GM12878 (cell line): ENCODE measurements at regions not wholly inside any gene's neighbourhood (a gene's known extent, or its start where the extent isn't known, plus 50 kb on each side); places are given as distances from the start of the nearest gene placed in this dataset.

Experiments used
- ATAC-seq: fragments of 200-7000 bp; cut with Tn5 transposase; 3 replicates; pipeline ENCODE4 v1.9.1; 2020; ENCODE audit warnings: mild to moderate bottlenecking, moderate library complexity
- BruUV-seq: library from RNA; stranded (reverse); fragments of 400-500 nt; replicated peaks from 2 replicates; lab custom pipeline; 2021; lab: Mats Ljungman, UMichigan
- CTCF ChIA-PET: fragments of 300-600 bp; sonication (Branson Sonifier 250); formaldehyde crosslinking; extraction: SDS; loops from one replicate; lab custom pipeline; 2021; ENCODE audit warnings: inconsistent platforms; lab: Yijun Ruan, JAX
- POLR2A ChIA-PET: fragments of 350-600 bp; formaldehyde crosslinking; extraction: SDS; loops from one replicate; lab custom pipeline; 2021; ENCODE audit warnings: inconsistent platforms; lab: Charles Lee
- RAD21 ChIA-PET: fragments of 300-600 bp; sonication (Branson Sonifier 250); formaldehyde crosslinking; loops from one replicate; lab custom pipeline; 2023; ENCODE audit warnings: antibody characterized with exemption; ENCODE audit not compliant: unreplicated experiment; lab: Charles Lee
- SMC1A ChIA-PET: fragments of 300-600 bp; sonication (Branson Sonifier 250); formaldehyde crosslinking; loops from one replicate; lab custom pipeline; 2023; ENCODE audit not compliant: unreplicated experiment, uncharacterized antibody; lab: Charles Lee
- DNase-seq: peaks from one replicate; pipeline ENCODE4 v3.0.0-alpha.2; 2011; ENCODE audit warnings: low read depth, low spot score
- FAIRE-seq: peaks from 3 replicates; lab custom pipeline; 2011; peaks lifted over from hg19 to GRCh38; lab: Jason Lieb, UNC
- H2AFZ ChIP-seq: 2 replicates; pipeline ENCODE4 v1.6.0; 2011; ENCODE audit warnings: low read depth, low read length, control low read depth; ENCODE audit not compliant: control insufficient read depth
- H3K27ac ChIP-seq: 2 replicates; pipeline ENCODE4 v1.5.1; 2011; ENCODE audit warnings: control low read depth; ENCODE audit not compliant: control insufficient read depth, insufficient read depth
- H3K27me3 ChIP-seq, 2 experiments: replicated peaks in 1 of 2; 2 replicates each; pipeline versions ENCODE4 v1.6.0 to v1.6.1; 2011; ENCODE audit warnings: low read length in 1 of 2; ENCODE audit not compliant: control insufficient read depth in 2 of 2, insufficient read depth in 2 of 2
- H3K36me3 ChIP-seq, 2 experiments: 2 replicates each; pipeline ENCODE4 v1.5.1; 2011; ENCODE audit warnings: low read length in 1 of 2; ENCODE audit not compliant: control insufficient read depth in 2 of 2, insufficient read depth in 2 of 2
- H3K4me1 ChIP-seq: 2 replicates; pipeline ENCODE4 v1.6.1; 2011; ENCODE audit warnings: mild to moderate bottlenecking, low read length, moderate library complexity, mixed read lengths; ENCODE audit not compliant: control insufficient read depth, insufficient read depth
- H3K4me2 ChIP-seq: 2 replicates; pipeline ENCODE4 v1.6.0; 2011; ENCODE audit warnings: control low read depth; ENCODE audit not compliant: control insufficient read depth, insufficient read depth
- H3K4me3 ChIP-seq: fragments of 200-600 bp; sonication (generic); 2 replicates; pipeline ENCODE4 v1.5.1; 2016
- H3K79me2 ChIP-seq: 2 replicates; pipeline ENCODE4 v1.6.0; 2011; ENCODE audit warnings: low read length; ENCODE audit not compliant: control insufficient read depth, insufficient read depth
- H3K9ac ChIP-seq: 2 replicates; pipeline ENCODE4 v1.8.0; 2011; ENCODE audit warnings: low read length, control low read depth, mixed read lengths; ENCODE audit not compliant: control insufficient read depth, insufficient read depth
- H3K9me3 ChIP-seq: replicated peaks from 3 replicates; pipeline ENCODE4 v1.5.1; 2011; ENCODE audit warnings: mild to moderate bottlenecking, low read length; ENCODE audit not compliant: control insufficient read depth, insufficient read depth
- H4K20me1 ChIP-seq: 2 replicates; pipeline ENCODE4 v1.6.0; 2011; ENCODE audit not compliant: control insufficient read depth, insufficient read depth
- CTCF ChIP-seq, 3 experiments: IDR thresholded peaks in 2 of 3; conservative IDR thresholded peaks in 1 of 3; 2 replicates each; pipeline ENCODE4 v1.5.1; 2011; ENCODE audit warnings: low read depth in 3 of 3, low read length in 3 of 3, mild to moderate bottlenecking in 3 of 3, control low read depth in 2 of 3, moderate library complexity in 2 of 3, inconsistent platforms in 1 of 3, mixed read lengths in 1 of 3; ENCODE audit not compliant: control insufficient read depth in 2 of 3, insufficient read depth in 1 of 3; ENCODE audit errors: extremely low read depth in 1 of 3
- FOXK2 ChIP-seq: fragments of 450-650 bp; IDR thresholded peaks from 2 replicates; pipeline ENCODE4 v1.6.1; 2017; ENCODE audit warnings: mild to moderate bottlenecking, moderate library complexity
- GABPA ChIP-seq: IDR thresholded peaks from 2 replicates; pipeline ENCODE4 v1.6.1; 2014; ENCODE audit warnings: antibody characterized with exemption, low read depth, mild to moderate bottlenecking, inconsistent platforms
- HDAC2 ChIP-seq: fragments of 200-600 bp; sonication (generic); IDR thresholded peaks from 2 replicates; pipeline ENCODE4 v1.6.1; 2017
- MLLT1 ChIP-seq: fragments of 450-650 bp; IDR thresholded peaks from 2 replicates; pipeline ENCODE4 v1.6.1; 2016; ENCODE audit warnings: mild to moderate bottlenecking
- MYC ChIP-seq: IDR thresholded peaks from 2 replicates; pipeline ENCODE4 v1.6.1; 2011; ENCODE audit warnings: mild to moderate bottlenecking, low read length, moderate library complexity, inconsistent platforms; ENCODE audit not compliant: insufficient read depth, insufficient replicate concordance, insufficient read length, severe bottlenecking
- NKRF ChIP-seq: fragments of 450-650 bp; conservative IDR thresholded peaks from 2 replicates; pipeline ENCODE4 v1.6.1; 2017; ENCODE audit warnings: mild to moderate bottlenecking, moderate library complexity
- PML ChIP-seq: IDR thresholded peaks from 2 replicates; pipeline ENCODE4 v1.6.1; 2012; ENCODE audit warnings: low read length, inconsistent platforms
- RAD21 ChIP-seq: IDR thresholded peaks from 2 replicates; pipeline ENCODE4 v1.6.1; 2011; ENCODE audit warnings: mild to moderate bottlenecking, low read depth, low read length, moderate library complexity; ENCODE audit not compliant: insufficient read depth
- SIN3A ChIP-seq: IDR thresholded peaks from 2 replicates; pipeline ENCODE4 v1.6.1; 2012; ENCODE audit warnings: low read depth, low read length, improper control_type of control experiment
- WGBS: methylation state at CpG from one replicate; pipeline ENCODE4 v1.1.6; 2016; ENCODE audit warnings: low lambda C conversion rate; ENCODE audit not compliant: insufficient replicate concordance, insufficient coverage; ENCODE audit errors: missing lambda C conversion rate; 5-methylcytosine and 5-hydroxymethylcytosine counted together
- in situ Hi-C: fragments of 300-500 bp; cut with MboI; formaldehyde crosslinking; loops from 9 replicates; pipeline ENCODE4 v1.14.3; 2018; ENCODE audit warnings: mixed read lengths
- intact Hi-C: fragments of 100-400 bp; cut with micrococcal nuclease; formaldehyde crosslinking; loops from one replicate; pipeline ENCODE4 v1.14.2; 2022; ENCODE audit not compliant: unreplicated experiment

- no peaks in the 10 kb centered on the region for H3K27me3 ChIP-seq
- TF ChIP-seq RAD21 (0 out of 2 replicates have a peak, but pooled peaks have one; percentile 8), GABPA (no peak)
- no peaks in the 10 kb centered on the region for H3K79me2 ChIP-seq
- POLR2A ChIA-PET = no interaction called here
- no peak overlapping the region for H3K9ac ChIP-seq
- DNase-seq (no peak), ATAC-seq (no peak), FAIRE-seq (no peak)
- RAD21 ChIA-PET = interaction anchor here (1.0 kb wide), 1 partner anchor 1209 kb away, joined by 3 read pairs; no protein-coding TSS in a partner anchor
- SMC1A ChIA-PET = no interaction called here
- H3K4me3 ChIP-seq = no peak overlapping the region
- 0% methylated on average over 1 of the region's 1 CpG for WGBS
- intact Hi-C loops (no loop called here), in situ Hi-C loops (no loop called here)
- H3K4me1 ChIP-seq = no peaks in the 10 kb centered on the region
- H3K36me3 ChIP-seq = no peaks in the 10 kb centered on the region
- CTCF ChIA-PET = no interaction called here
- H3K9me3 ChIP-seq = no peaks in the 10 kb centered on the region
- H2AFZ ChIP-seq = no peak overlapping the region
- no peak overlapping the region for H3K4me2 ChIP-seq
- no peak overlapping the region for H3K27ac ChIP-seq
- no TSS peak for BruUV-seq
- H4K20me1 ChIP-seq = no peaks in the 10 kb centered on the region
Measured at GRCh38 chr5:100311806-100312205, 223.4 kb upstream of the FAM174A start.

GRCh38 chr5:100306000-100306399 lies 229.2 kb upstream of the FAM174A start:
- no peak overlapping the region for H2AFZ ChIP-seq
- no peak overlapping the region for H3K27ac ChIP-seq
- ChIA-PET POLR2A (no interaction called here), CTCF (no interaction called here), RAD21 (no interaction called here), SMC1A (no interaction called here)
- H3K4me2 ChIP-seq = no peak overlapping the region
- no peaks in the 10 kb centered on the region for H3K79me2 ChIP-seq
- H3K27me3 ChIP-seq = no peaks in the 10 kb centered on the region
- H3K9ac ChIP-seq = no peak overlapping the region
- ATAC-seq (no peak), FAIRE-seq (no peak), DNase-seq (no peak)
- H3K4me1 ChIP-seq = no peaks in the 10 kb centered on the region
- intact Hi-C loops (no loop called here), in situ Hi-C loops (no loop called here)
- no peaks in the 10 kb centered on the region for H3K9me3 ChIP-seq
- H3K36me3 ChIP-seq = no peaks in the 10 kb centered on the region
- H3K4me3 ChIP-seq = no peak overlapping the region
- BruUV-seq = no TSS peak
- no peaks in the 10 kb centered on the region for H4K20me1 ChIP-seq
- TF ChIP-seq CTCF (IDR thresholded peaks at IDR 0.05 in 2 of 3, conservative IDR thresholded peaks at IDR 0.05 in 1 of 3; ENCODE audit: control insufficient read depth in 2 of 3, extremely low read depth in 1 of 3, insufficient read depth in 1 of 3, low read depth in 3 of 3, low read length in 3 of 3) (no peak), NKRF (no peak), FOXK2 (no peak), SIN3A (no peak), MYC (no peak), PML (no peak), MLLT1 (no peak), HDAC2 (no peak)
